ENCODE measurements at regions not wholly inside any gene's neighbourhood (a gene's known extent, or its start where the extent isn't known, plus 50 kb on each side); places are given as distances from the start of the nearest gene placed in this dataset.
"Not testable (repeated sequence)": the region's sequence is repeated elsewhere in the genome, so short reads cannot be mapped to it uniquely, and the experiment has no call there.

GRCh38 chr5:166746506-166746905 is 1544.9 kb upstream of the WWC1 start:
- DNase-seq: no peak

GRCh38 chr5:166750376-166750775 is 1541.1 kb upstream of the WWC1 start:
- DNase-seq: no peak

GRCh38 chr5:166758151-166758550 is 1533.3 kb upstream of the WWC1 start:
- DNase-seq: no peak

GRCh38 chr5:166767858-166768257 is 1523.6 kb upstream of the WWC1 start:
- no peak for DNase-seq

DNA sequence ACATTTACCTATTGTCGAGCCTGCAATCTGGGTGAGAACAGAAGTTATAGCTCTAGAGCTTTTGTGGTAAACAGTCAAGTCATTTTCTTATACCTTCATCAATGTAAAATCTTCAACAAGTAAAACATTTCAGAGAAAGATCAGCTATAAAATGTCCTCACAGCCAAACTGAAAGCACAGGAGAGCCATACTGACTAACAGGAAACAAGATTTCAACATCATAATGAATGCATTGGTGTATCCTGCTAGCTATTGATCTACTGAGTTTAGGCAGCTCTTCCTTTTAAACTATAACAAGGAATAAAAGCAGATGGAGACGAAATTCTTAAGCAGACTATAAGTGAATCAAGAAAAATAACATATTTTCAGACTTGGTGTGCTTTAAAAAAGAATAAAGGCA is 1522.9 kb upstream of the WWC1 start:
- no peak for DNase-seq

- no peak for DNase-seq
Observed at GRCh38 chr5:166772770-166773169, 1518.7 kb upstream of the WWC1 start.

DNA sequence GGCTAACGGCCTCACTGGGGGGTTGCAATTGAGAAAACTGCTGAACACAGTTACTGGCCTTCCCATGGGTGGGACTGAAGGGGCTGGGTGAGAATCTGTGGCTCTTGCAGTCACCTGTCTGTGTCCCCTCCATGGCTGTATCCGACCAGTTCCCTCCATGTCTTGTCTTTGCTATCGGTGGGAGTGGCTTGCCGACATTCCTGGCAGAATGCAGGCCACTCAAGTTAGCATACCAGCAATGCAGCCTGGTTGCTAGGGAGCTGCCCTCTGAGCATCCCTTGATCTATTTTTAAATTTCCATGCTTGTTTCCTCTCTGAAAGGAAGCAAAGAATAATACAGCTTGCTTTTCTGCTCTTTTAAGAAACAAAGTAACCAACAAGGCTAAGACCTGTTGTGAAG is 1509.7 kb upstream of the WWC1 start:
- no peak for DNase-seq

GRCh38 chr5:166784545-166785078 is 1506.8 kb upstream of the WWC1 start:
- no peak for DNase-seq

DNA sequence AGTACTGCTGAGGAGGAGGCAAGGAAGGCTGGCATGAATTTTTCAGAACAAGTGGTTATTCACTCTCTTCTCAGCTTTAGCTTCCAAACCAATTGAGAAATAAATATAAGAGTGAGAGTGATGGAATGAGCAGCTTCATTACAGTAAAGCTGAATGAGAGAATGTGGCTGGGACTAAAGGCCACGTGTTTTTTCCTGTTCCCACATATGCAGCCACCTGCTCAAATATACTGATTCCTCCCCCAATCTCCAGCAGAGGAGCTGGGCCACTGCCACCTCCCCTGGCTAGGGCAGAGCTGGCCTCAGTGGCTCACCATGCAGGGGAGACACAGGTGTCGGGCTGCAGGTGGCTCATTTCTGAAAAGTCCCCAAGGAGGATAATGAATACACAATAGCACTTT is 1505.3 kb upstream of the WWC1 start:
- DNase-seq: no peak

DNA sequence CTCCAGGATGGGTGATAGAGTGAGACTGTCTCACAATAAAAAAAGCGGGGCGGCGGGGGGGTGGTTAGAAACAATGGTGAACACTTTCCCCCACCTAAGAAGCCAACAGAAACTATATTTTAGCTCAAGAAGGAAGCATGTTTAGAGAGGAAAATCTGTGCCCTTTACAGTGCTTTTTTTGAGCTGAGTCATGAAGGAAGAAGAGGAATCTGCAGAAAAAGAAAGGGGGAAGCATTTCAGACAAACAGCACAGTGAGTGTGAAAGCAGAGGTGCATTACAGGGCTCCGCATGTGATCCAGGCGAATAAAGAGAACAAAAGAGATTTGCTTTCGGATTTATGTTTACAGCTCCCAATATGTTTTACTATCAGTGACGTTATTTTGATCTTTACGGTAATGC is 1504.6 kb upstream of the WWC1 start:
- no peak for DNase-seq

- DNase-seq: no peak
Observed at GRCh38 chr5:166788050-166788449, 1503.4 kb upstream of the WWC1 start.

DNA sequence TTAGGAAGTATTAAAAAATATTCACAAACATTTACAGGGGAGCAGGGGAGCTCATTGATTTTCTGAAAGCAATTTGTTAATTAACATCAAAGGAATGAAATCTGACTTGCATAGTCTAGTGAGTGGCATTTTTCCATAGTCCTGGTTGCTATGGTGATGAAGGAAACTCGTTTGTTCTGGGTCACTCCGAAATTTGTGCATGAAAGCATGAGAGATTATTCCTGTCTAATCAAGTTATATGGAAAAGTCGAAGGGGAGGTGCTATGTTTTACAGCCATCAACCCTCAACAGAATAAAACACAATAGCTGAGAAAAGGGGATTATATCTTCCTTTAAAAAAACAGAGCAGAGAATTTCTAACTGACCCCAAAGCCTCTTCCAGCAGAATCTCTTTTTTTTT is 1495.7 kb upstream of the WWC1 start:
- DNase-seq: no peak

DNA sequence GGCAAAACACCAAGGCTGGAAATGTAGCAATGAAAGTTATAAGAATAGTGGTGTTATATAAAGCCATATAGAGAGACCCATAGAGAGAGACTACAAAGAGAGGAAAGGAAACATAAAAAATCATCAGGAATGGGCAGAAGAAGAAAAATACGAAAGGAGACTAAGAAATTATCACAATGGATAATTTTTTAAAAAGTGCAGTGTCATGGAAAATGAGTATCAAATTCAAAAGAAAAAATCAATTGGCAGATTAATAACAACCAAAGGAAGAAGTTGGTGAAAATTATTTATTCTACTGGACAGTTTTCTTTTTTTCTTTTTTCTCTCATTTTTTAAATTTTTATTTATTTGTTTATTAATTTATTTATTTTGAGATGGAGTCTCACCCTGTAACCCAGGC is 1488.4 kb upstream of the WWC1 start:
- no peak for DNase-seq

DNA sequence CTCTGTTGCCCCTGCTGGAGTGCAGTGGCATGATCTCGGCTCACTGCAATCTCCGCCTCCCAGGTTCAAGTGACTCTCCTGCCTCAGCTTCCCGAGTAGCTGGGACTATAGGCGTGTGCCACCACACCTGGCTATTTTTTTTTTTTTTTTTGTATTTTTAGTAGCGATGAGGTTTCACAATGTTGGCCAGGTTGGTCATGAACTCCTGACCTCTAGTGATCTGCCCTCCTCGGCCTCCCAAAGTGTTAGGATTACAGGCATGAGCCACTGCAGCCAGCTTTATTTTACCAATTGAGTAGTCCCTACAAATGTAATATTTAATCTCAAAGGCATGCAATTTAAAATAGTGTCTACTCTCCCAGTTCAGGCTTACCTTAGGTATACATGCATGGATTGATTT is 1487.2 kb upstream of the WWC1 start:
- not testable (repeated sequence) for DNase-seq

GRCh38 chr5:166804693-166805092 is 1486.8 kb upstream of the WWC1 start:
- not testable (repeated sequence) for DNase-seq

DNA sequence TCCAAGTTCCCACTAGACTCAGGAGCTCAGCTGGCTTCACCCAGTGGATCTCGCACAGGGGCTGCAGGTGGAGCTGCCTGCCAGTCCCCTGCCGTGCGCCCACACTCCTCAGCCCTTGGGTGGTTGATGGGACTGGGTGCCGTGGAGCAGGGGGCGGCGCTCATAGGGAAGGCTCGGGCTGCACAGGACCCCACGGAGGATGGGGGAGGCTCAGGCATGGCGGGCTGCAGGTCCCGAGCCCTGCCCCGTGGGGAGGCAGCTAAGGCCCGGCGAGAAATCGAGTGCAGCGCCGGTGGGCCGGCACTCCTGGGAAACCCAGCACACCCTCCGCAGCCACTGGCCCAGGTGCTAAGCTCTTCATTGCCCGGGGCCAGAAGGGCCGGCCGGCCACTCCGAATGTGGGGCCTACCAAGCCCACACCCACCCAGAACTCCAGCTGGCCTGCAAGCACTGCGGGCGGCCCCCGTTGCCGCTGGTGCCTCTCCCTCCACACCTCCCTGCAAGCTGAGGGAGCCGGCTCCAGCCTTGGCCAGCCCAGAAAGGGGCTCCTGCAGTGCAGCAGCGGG is 1481.3 kb upstream of the WWC1 start:
- DNase-seq: not testable (repeated sequence)

GRCh38 chr5:166810721-166811120 is 1480.7 kb upstream of the WWC1 start:
- no peak for DNase-seq

DNA sequence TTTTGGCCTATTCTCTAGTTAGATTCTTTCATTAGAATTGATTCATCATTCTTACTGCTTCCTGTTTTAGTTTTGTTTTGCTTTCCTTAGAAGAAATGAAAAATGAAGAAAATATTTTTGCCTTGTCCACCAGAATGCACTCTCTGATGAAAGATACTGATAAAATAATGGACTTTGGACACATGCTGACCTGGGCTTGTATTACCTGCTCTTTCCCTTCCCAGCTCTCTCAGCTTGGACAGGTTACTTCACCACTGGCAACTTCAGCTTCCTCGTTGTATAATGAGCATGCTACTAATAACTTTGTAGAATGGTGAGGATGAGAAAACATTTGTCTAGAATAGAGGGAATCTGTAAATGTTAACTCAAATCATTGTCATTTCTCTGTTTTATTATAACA is 1468.1 kb upstream of the WWC1 start:
- no peak for DNase-seq

DNA sequence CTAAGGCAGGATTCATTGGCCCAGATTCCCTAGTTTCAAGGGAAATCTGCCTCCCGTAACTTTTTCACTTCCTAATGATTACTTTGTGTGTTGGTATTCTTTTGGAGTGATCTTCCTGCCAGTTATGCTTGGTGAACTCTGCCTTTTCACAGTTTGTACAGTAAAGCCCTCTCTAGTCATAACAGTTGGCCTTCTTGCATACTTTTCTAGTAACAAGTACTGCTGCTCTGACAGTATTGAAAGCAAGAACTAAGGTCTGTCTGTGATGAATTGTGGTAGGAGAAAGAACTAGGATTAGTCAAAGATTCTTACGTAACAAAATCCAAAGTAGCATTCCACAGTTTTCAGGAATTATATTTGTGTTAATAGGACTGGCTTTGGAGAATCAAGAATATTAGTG is 1457.2 kb upstream of the WWC1 start:
- DNase-seq: no peak

GRCh38 chr5:166845044-166845443 is 1446.4 kb upstream of the WWC1 start:
- no peak for DNase-seq

DNA sequence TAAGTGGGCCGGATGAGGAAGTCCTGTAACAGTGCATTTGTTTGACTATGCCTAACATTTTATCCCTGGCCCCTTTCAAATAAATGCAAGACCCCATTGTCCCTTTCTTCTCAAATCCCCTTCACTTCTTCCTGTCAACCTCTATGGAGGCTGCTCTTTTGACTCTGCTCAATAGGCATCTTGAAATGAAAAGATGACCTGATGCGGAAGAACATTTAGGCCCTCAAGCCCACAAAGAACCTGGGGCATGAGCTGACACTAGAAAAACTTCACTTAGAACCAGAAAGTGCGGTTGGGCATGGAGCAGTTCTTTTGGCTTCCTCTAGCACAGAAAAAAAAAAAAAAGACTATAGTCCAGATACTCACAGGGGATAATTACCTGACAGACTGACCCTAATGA is 1434.7 kb upstream of the WWC1 start:
- DNase-seq: no peak

DNA sequence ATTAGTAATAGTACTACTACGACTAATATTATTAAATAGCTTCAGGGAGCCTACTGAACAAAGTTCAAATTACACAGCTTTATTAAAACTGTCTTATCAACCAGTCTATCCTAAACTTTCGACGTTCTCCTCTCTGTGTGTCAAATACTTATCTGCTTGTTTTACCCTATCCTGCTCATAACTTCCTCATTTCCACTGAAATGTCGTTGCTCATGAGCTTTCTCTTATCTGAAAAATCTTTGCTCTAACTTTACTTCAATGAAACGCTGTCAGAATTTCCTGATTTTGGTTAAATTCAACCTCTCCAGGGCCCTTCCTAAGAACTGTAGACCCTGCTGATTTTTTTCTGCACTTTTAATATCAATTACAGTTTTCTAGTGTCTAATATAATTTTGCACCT is 1431.0 kb upstream of the WWC1 start:
- DNase-seq: no peak

- no peak for DNase-seq
Observed at GRCh38 chr5:166862581-166862980, 1428.9 kb upstream of the WWC1 start.

DNA sequence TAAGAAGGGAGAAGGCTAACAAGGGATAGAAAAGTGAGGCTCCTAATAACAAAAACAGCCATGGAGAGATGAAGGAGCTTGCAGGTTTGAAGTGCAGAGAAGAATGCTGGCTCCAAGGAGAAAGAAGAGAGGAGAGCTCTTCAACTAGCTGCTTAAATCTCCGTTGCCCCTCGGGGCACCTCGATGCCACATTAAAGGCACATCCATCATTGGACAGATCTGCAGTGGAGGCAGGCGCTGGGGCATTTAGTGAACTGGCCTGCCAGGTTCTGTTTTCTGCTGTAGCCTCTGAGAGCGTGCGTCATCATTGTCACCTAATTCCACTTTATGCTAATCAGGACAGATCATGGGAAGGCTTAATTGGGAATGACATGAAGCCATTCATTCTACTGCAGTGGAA is 1426.2 kb upstream of the WWC1 start:
- DNase-seq: no peak

DNA sequence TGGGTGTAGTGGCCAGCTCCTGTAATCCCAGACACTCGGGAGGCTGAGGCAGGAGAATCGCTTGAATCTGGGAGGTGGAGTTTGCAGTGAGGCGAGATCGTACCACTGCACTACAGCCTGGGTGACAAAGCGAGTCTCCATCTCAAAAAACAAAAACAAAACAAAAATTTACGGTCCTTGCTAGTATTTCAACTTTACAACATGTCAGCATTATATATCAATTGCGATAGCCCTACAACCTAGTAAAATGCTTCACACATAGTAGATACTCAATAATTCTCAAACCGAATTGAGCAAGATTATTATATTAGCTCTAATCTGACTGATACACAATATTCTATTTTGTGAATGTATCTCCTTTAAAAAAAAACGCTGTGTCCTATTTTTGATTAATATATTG is 1411.0 kb upstream of the WWC1 start:
- no peak for DNase-seq

DNA sequence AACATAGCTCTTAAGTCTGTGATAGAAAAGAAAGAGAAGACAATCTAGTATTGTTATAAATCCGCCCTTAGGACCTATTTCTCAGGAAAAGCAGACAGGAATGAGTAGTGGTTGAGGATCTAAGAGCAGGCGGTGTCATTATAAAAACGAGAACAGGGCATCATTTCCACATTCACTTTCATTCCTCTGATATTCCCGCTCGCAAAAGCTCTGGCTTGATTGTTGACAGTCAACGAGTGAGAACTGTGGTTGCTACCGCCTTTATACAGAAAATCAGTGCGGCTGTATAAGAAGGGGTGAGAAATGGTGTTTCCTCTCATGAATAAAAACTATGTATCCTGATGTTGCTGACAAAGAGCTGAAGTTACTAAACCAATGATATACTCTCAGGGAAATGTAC is 1409.6 kb upstream of the WWC1 start:
- DNase-seq: no peak
